Endothelial cell of umbilical vein (primary cell): ENCODE measurements at regions not wholly inside any gene's neighbourhood (a gene's known extent, or its start where the extent isn't known, plus 50 kb on each side); places are given as distances from the start of the nearest gene placed in this dataset.

Experiments
- BruUV-seq: library from RNA; stranded (reverse); fragments of 400-500 nt; replicated peaks from 2 replicates; lab custom pipeline; 2021; lab: Mats Ljungman, UMichigan
- CTCF ChIA-PET: fragments of 300-600, 350-600 bp; sonication (Branson Sonifier 250); formaldehyde crosslinking; loops from one replicate; lab custom pipeline; 2021; ENCODE audit warnings: antibody characterized with exemption, inconsistent platforms; lab: Charles Lee
- POLR2A ChIA-PET: fragments of 300-600, 350-600 bp; sonication (Branson Sonifier 250); formaldehyde crosslinking; loops from one replicate; lab custom pipeline; 2021; ENCODE audit warnings: antibody characterized with exemption, inconsistent platforms; lab: Charles Lee
- DNase-seq: peaks from one replicate; pipeline ENCODE4 v3.0.0-alpha.2; 2011; ENCODE audit warnings: low read depth, low spot score
- FAIRE-seq: peaks from 2 replicates; lab custom pipeline; 2011; peaks lifted over from hg19 to GRCh38; lab: Jason Lieb, UNC
- H2AFZ ChIP-seq: 2 replicates; pipeline ENCODE4 v1.6.0; 2012; ENCODE audit warnings: low read depth, low read length, control low read depth, inconsistent platforms
- H3K27ac ChIP-seq: 2 replicates; pipeline ENCODE4 v1.5.1; 2011; ENCODE audit warnings: low read depth, mild to moderate bottlenecking, control low read depth, low read length, moderate library complexity; ENCODE audit not compliant: insufficient read depth
- H3K27me3 ChIP-seq, 2 experiments: 2 replicates each; pipeline versions ENCODE4 v1.6.0 to v1.6.1; 2011; ENCODE audit warnings: low read length in 2 of 2, mixed read lengths in 1 of 2; ENCODE audit not compliant: control insufficient read depth in 2 of 2, insufficient read depth in 2 of 2
- H3K36me3 ChIP-seq, 2 experiments: 2 replicates in 1 of 2; 3 replicates in 1 of 2; pipeline ENCODE4 v1.5.1; 2011; ENCODE audit warnings: low read length in 2 of 2, mild to moderate bottlenecking in 1 of 2, moderate library complexity in 1 of 2; ENCODE audit not compliant: control insufficient read depth in 2 of 2, insufficient read depth in 2 of 2; ENCODE audit errors: extremely low read depth in 1 of 2
- H3K4me1 ChIP-seq: 3 replicates; pipeline ENCODE4 v1.5.1; 2011; ENCODE audit warnings: mild to moderate bottlenecking, low read length; ENCODE audit not compliant: control insufficient read depth, insufficient read depth; ENCODE audit errors: extremely low read depth
- H3K4me2 ChIP-seq: 2 replicates; pipeline ENCODE4 v1.6.1; 2011; ENCODE audit warnings: low read length, control low read depth, mixed read lengths; ENCODE audit not compliant: insufficient read depth
- H3K4me3 ChIP-seq, 3 experiments: fragments of 200-600 bp in 1 of 3; sonication (generic), shearing (Covaris generic) in 1 of 3; replicated peaks in 1 of 3; 2 replicates each; pipeline ENCODE4 v1.5.1; 2011 to 2016; ENCODE audit warnings: control low read depth in 3 of 3, low read length in 3 of 3, mild to moderate bottlenecking in 2 of 3, inconsistent platforms in 1 of 3, low read depth in 1 of 3, moderate library complexity in 1 of 3; ENCODE audit not compliant: insufficient read depth in 1 of 3
- H3K79me2 ChIP-seq: 2 replicates; pipeline ENCODE4 v1.6.0; 2012; ENCODE audit warnings: low read length, inconsistent platforms; ENCODE audit not compliant: control insufficient read depth, insufficient read depth
- H3K9ac ChIP-seq: replicated peaks from 2 replicates; pipeline ENCODE3; 2011; ENCODE audit warnings: low read length, control low read depth; ENCODE audit not compliant: insufficient read depth; ENCODE audit errors: extremely low read depth
- H3K9me1 ChIP-seq: replicated peaks from 3 replicates; pipeline ENCODE4 v1.6.0; 2011; ENCODE audit warnings: mild to moderate bottlenecking, low read length; ENCODE audit not compliant: control insufficient read depth, insufficient read depth; ENCODE audit errors: extremely low read depth
- H3K9me3 ChIP-seq: replicated peaks from 2 replicates; pipeline ENCODE4 v1.5.1; 2012; ENCODE audit warnings: low read length, inconsistent platforms; ENCODE audit not compliant: control insufficient read depth, insufficient read depth
- H4K20me1 ChIP-seq: replicated peaks from 2 replicates; pipeline ENCODE3; 2011; ENCODE audit warnings: mild to moderate bottlenecking, low read length; ENCODE audit not compliant: control insufficient read depth, insufficient read depth; ENCODE audit errors: extremely low read depth
- EZH2 ChIP-seq: IDR thresholded peaks from 2 replicates; pipeline ENCODE4 v1.6.1; 2012; ENCODE audit warnings: borderline replicate concordance, low read depth, mild to moderate bottlenecking, moderate library complexity, low read length, inconsistent platforms; ENCODE audit not compliant: severe bottlenecking
- FOS ChIP-seq: IDR thresholded peaks from 2 replicates; pipeline ENCODE4 v1.6.1; 2011; ENCODE audit warnings: mild to moderate bottlenecking, low read length, moderate library complexity, borderline replicate concordance; ENCODE audit not compliant: insufficient read depth
- GATA2 ChIP-seq: IDR thresholded peaks from 2 replicates; pipeline ENCODE4 v1.7.0; 2011; ENCODE audit warnings: low read depth, mild to moderate bottlenecking, moderate library complexity, mixed read lengths, low read length; ENCODE audit not compliant: insufficient read length, insufficient read depth
- JUN ChIP-seq: IDR thresholded peaks from 2 replicates; pipeline ENCODE4 v1.6.1; 2011; ENCODE audit warnings: borderline replicate concordance, low read depth; ENCODE audit not compliant: insufficient read length, insufficient read depth
- MYC ChIP-seq: IDR thresholded peaks from one replicate; pipeline ENCODE4 v1.6.1; 2011; ENCODE audit warnings: mild to moderate bottlenecking, low read depth, low read length
- POLR2A ChIP-seq: IDR thresholded peaks from 2 replicates; pipeline ENCODE4 v1.6.1; 2012; ENCODE audit warnings: low read depth, mild to moderate bottlenecking, control low read depth, low read length
- POLR2AphosphoS5 ChIP-seq: IDR thresholded peaks from 2 replicates; pipeline ENCODE4 v1.6.1; 2012; ENCODE audit warnings: low read depth, mild to moderate bottlenecking, control low read depth, low read length, moderate library complexity; ENCODE audit not compliant: insufficient read depth
- dilution Hi-C: fragments of 300-500 bp; cut with MboI; formaldehyde crosslinking; loops from one replicate; pipeline ENCODE4 v1.15.0; 2019; ENCODE audit warnings: low sequenced_read_pairs; ENCODE audit not compliant: extremely low pct_ligation_motif_present
- intact Hi-C: fragments of 100-400 bp; cut with micrococcal nuclease; formaldehyde crosslinking; loops from one replicate; pipeline ENCODE4 v1.10.0; 2022
- TF ChIP-seq, protein P1 (sequence below): IDR thresholded peaks from 2 replicates; pipeline ENCODE4 v1.6.1; 2011; ENCODE audit not compliant: insufficient read depth, insufficient read length
- TF ChIP-seq, protein P2 (sequence below), 2 donors: IDR thresholded peaks; 1 replicate in 1 of 2; 2 replicates in 1 of 2; pipeline ENCODE4 v1.5.1; 2011; ENCODE audit warnings: low read length in 2 of 2, mild to moderate bottlenecking in 2 of 2, moderate library complexity in 2 of 2, control low read depth in 1 of 2, inconsistent platforms in 1 of 2, low read depth in 1 of 2; ENCODE audit not compliant: insufficient read depth in 1 of 2; ENCODE audit errors: extremely low read depth in 1 of 2

DNA sequence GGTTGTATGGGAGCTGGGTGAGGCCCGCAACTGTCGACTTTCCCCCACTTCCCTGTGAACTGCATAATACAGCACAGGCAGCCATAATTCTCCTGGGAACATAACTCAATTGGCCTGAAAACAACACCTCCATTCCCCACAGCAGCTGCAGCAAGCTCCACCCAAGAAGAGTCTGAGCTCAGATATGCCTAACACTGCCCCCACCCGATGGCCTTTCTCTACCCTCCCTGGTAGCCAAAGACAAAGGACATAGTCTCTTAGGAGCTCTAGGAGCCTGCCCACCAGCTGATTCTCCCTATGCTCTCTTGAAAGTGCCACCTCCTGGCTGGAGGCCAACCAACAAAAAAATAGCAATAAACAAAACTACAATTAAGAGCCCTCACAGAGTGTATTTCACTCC, 542.7 kb upstream of the LMO3 start:
- Histone ChIP-seq H3K4me1 (no peaks in the 10 kb centered on the region), H3K36me3 (no peaks in the 10 kb centered on the region), H3K4me2 (no peak overlapping the region), H3K9ac (no peak overlapping the region), H3K27me3 (no peaks in the 10 kb centered on the region), H3K9me3 (peaks cover 3% of the 10 kb centered on the region), H3K79me2 (no peaks in the 10 kb centered on the region), H3K9me1 (no peaks in the 10 kb centered on the region), H3K4me3 (no peak overlapping the region), H3K27ac (no peak overlapping the region), H2AFZ (no peak overlapping the region), H4K20me1 (no peaks in the 10 kb centered on the region)
- BruUV-seq, result no TSS peak
- intact Hi-C loops, result no loop called here
- ChIA-PET CTCF (no interaction called here), POLR2A (no interaction called here)
- DNase-seq (no peak), FAIRE-seq (no peak)
- TF ChIP-seq POLR2AphosphoS5, result no peak
- dilution Hi-C loops, result no loop called here

DNA sequence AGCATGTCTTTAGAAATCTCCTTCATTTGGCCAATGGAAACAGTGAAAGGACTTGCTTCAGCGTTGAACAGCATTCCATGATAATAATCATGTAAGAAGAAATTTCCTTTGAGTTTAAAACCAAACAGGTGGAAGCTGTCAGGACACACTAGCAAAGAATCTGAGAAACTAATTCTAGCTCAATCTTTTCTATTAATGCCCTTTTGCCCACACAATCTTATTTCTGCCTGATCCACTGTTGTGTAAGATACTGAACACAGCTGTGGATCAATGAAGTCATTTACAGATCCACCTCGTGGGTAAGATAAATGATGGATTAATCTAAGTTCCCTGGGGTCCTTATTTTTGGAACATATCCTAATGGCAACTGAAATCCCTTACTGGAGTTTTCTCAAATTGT, 536.9 kb upstream of the LMO3 start:
- FAIRE-seq, result no peak
- Histone ChIP-seq H2AFZ (no peak overlapping the region), H3K4me2 (no peak overlapping the region), H3K27ac (no peak overlapping the region), H3K4me3 (no peak overlapping the region), H3K9me1 (no peaks in the 10 kb centered on the region), H3K79me2 (no peaks in the 10 kb centered on the region), H3K36me3 (no peaks in the 10 kb centered on the region), H3K9ac (no peak overlapping the region), H4K20me1 (no peaks in the 10 kb centered on the region), H3K27me3 (no peaks in the 10 kb centered on the region), H3K9me3 (peaks cover 4% of the 10 kb centered on the region), H3K4me1 (no peaks in the 10 kb centered on the region)
- ChIA-PET POLR2A (no interaction called here), CTCF (no interaction called here)
- no peak for DNase-seq
- dilution Hi-C loops (no loop called here), intact Hi-C loops (no loop called here)
- no TSS peak for BruUV-seq
- no peak for TF ChIP-seq FOS
- TF ChIP-seq POLR2A, result no peak
- TF ChIP-seq, protein P1, sequence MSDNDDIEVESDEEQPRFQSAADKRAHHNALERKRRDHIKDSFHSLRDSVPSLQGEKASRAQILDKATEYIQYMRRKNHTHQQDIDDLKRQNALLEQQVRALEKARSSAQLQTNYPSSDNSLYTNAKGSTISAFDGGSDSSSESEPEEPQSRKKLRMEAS, result no peak
- TF ChIP-seq POLR2AphosphoS5, result no peak
- TF ChIP-seq EZH2, result no peak
- no peak for TF ChIP-seq GATA2
- TF ChIP-seq JUN, result no peak
- TF ChIP-seq, protein P2, sequence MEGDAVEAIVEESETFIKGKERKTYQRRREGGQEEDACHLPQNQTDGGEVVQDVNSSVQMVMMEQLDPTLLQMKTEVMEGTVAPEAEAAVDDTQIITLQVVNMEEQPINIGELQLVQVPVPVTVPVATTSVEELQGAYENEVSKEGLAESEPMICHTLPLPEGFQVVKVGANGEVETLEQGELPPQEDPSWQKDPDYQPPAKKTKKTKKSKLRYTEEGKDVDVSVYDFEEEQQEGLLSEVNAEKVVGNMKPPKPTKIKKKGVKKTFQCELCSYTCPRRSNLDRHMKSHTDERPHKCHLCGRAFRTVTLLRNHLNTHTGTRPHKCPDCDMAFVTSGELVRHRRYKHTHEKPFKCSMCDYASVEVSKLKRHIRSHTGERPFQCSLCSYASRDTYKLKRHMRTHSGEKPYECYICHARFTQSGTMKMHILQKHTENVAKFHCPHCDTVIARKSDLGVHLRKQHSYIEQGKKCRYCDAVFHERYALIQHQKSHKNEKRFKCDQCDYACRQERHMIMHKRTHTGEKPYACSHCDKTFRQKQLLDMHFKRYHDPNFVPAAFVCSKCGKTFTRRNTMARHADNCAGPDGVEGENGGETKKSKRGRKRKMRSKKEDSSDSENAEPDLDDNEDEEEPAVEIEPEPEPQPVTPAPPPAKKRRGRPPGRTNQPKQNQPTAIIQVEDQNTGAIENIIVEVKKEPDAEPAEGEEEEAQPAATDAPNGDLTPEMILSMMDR (IDR thresholded peaks at IDR 0.05; ENCODE audit: extremely low read depth in 1 of 2, insufficient read depth in 1 of 2, low read depth in 1 of 2, low read length in 2 of 2), result no peak
- no peak for TF ChIP-seq MYC
